OCI-LY7 (cell line): ENCODE measurements at regions not wholly inside any gene's neighbourhood (a gene's known extent, or its start where the extent isn't known, plus 50 kb on each side); places are given as distances from the start of the nearest gene placed in this dataset.

ENCODE experiments used
- BruUV-seq: library from RNA; stranded (reverse); fragments of 400-500 nt; replicated peaks from 2 replicates; lab custom pipeline; 2021; lab: Mats Ljungman, UMichigan
- CTCF ChIA-PET: fragments of 300-600 bp; sonication (Branson Sonifier 250); formaldehyde crosslinking; loops from one replicate; lab custom pipeline; 2022; ENCODE audit warnings: antibody characterized with exemption; ENCODE audit not compliant: unreplicated experiment; lab: Charles Lee
- POLR2A ChIA-PET: fragments of 300-600 bp; sonication (Branson Sonifier 250); formaldehyde crosslinking; loops from one replicate; lab custom pipeline; 2022; ENCODE audit warnings: antibody characterized with exemption; lab: Charles Lee
- DNase-seq: peaks from one replicate; pipeline ENCODE4 v3.0.0-alpha.2; 2015; ENCODE audit warnings: low spot score
- H2AFZ ChIP-seq: fragments of 200-600 bp; sonication (generic), shearing (Covaris generic); 2 replicates; pipeline ENCODE4 v1.6.1; 2014; ENCODE audit warnings: mild to moderate bottlenecking, antibody characterized with exemption, low read length, moderate library complexity
- H3K27ac ChIP-seq: fragments of 200-600 bp; sonication (generic); 2 replicates; pipeline ENCODE4 v1.5.1; 2014; ENCODE audit warnings: mixed run types, low read depth, mild to moderate bottlenecking, moderate library complexity, low read length, inconsistent platforms; ENCODE audit not compliant: poor library complexity, severe bottlenecking
- H3K36me3 ChIP-seq: fragments of 200-600 bp; sonication (generic); 2 replicates; pipeline ENCODE4 v1.6.1; 2014; ENCODE audit warnings: mild to moderate bottlenecking, antibody characterized with exemption, low read length, moderate library complexity, mixed read lengths; ENCODE audit not compliant: insufficient read depth
- H3K4me1 ChIP-seq: fragments of 200-600 bp; sonication (generic); 2 replicates; pipeline ENCODE4 v1.5.1; 2014; ENCODE audit warnings: mild to moderate bottlenecking, low read length; ENCODE audit not compliant: insufficient read depth, poor library complexity, severe bottlenecking
- H3K4me2 ChIP-seq: fragments of 200-600 bp; sonication (generic); 2 replicates; pipeline ENCODE4 v1.6.1; 2014; ENCODE audit warnings: mild to moderate bottlenecking, low read length
- H3K4me3 ChIP-seq: fragments of 200-600 bp; sonication (generic); 2 replicates; pipeline ENCODE4 v1.5.1; 2014; ENCODE audit warnings: mild to moderate bottlenecking, low read depth, low read length; ENCODE audit not compliant: poor library complexity, severe bottlenecking
- H3K79me2 ChIP-seq: fragments of 200-600 bp; sonication (generic); 2 replicates; pipeline ENCODE4 v1.6.1; 2016; ENCODE audit warnings: low read depth, mild to moderate bottlenecking, low read length, moderate library complexity, mixed read lengths; ENCODE audit not compliant: insufficient read depth
- H3K9me2 ChIP-seq: fragments of 200-600 bp; sonication (generic); 2 replicates; pipeline ENCODE4 v1.6.1; 2016; ENCODE audit warnings: mild to moderate bottlenecking, low read length, mixed read lengths; ENCODE audit not compliant: insufficient read depth
- H3K9me3 ChIP-seq: fragments of 200-600 bp; sonication (generic); 2 replicates; pipeline ENCODE4 v1.6.1; 2014; ENCODE audit warnings: mild to moderate bottlenecking, mixed run types, low read length, mixed read lengths
- H4K20me1 ChIP-seq: fragments of 200-600 bp; sonication (generic); 2 replicates; pipeline ENCODE4 v1.6.1; 2014; ENCODE audit warnings: mild to moderate bottlenecking, antibody characterized with exemption, low read length, moderate library complexity, mixed read lengths; ENCODE audit not compliant: insufficient read depth
- EZH2phosphoT487 ChIP-seq: fragments of 200-600 bp; sonication (generic); IDR thresholded peaks from 2 replicates; pipeline ENCODE4 v1.6.1; 2018; ENCODE audit warnings: low read depth, borderline replicate concordance, mild to moderate bottlenecking, mixed run types, antibody characterized with exemption, low read length, moderate library complexity, mixed read lengths
- intact Hi-C: fragments of 100-400 bp; cut with micrococcal nuclease; formaldehyde crosslinking; loops from one replicate; pipeline ENCODE4 v1.10.0; 2022; ENCODE audit not compliant: unreplicated experiment
- TF ChIP-seq, protein P1 (sequence below): fragments of 200-600 bp; sonication (generic); conservative IDR thresholded peaks from 2 replicates; pipeline ENCODE4 v1.5.1; 2014; ENCODE audit warnings: mild to moderate bottlenecking, antibody characterized with exemption, low read length, moderate library complexity, mixed read lengths

- Histone ChIP-seq H3K36me3 (no peaks in the 10 kb centered on the region), H3K27ac (no peak overlapping the region), H3K9me3 (no peaks in the 10 kb centered on the region), H3K4me2 (no peak overlapping the region), H3K79me2 (no peaks in the 10 kb centered on the region), H3K9me2 (no peaks in the 10 kb centered on the region), H3K4me1 (no peaks in the 10 kb centered on the region), H4K20me1 (no peaks in the 10 kb centered on the region), H3K4me3 (no peak overlapping the region), H2AFZ (no peak overlapping the region)
- no TSS peak for BruUV-seq
- no peak for DNase-seq
- TF ChIP-seq, protein P1, sequence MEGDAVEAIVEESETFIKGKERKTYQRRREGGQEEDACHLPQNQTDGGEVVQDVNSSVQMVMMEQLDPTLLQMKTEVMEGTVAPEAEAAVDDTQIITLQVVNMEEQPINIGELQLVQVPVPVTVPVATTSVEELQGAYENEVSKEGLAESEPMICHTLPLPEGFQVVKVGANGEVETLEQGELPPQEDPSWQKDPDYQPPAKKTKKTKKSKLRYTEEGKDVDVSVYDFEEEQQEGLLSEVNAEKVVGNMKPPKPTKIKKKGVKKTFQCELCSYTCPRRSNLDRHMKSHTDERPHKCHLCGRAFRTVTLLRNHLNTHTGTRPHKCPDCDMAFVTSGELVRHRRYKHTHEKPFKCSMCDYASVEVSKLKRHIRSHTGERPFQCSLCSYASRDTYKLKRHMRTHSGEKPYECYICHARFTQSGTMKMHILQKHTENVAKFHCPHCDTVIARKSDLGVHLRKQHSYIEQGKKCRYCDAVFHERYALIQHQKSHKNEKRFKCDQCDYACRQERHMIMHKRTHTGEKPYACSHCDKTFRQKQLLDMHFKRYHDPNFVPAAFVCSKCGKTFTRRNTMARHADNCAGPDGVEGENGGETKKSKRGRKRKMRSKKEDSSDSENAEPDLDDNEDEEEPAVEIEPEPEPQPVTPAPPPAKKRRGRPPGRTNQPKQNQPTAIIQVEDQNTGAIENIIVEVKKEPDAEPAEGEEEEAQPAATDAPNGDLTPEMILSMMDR: no peak
- TF ChIP-seq EZH2phosphoT487: no peak
- ChIA-PET CTCF (no interaction called here), POLR2A (interaction anchor here (0.6 kb wide), 1 partner anchor 937 kb away, joined by 5 read pairs; no protein-coding TSS in a partner anchor)
- intact Hi-C loops: no loop called here
Observed at GRCh38 chr15:95922431-95922830, 408.1 kb upstream of the NR2F2 start.

GRCh38 chr15:95923792-95924191 lies 406.7 kb upstream of the NR2F2 start:
- intact Hi-C loops: no loop called here
- H3K36me3 ChIP-seq: no peaks in the 10 kb centered on the region
- H3K9me2 ChIP-seq: no peaks in the 10 kb centered on the region
- TF ChIP-seq EZH2phosphoT487: no peak
- TF ChIP-seq, protein P1: no peak
- H3K9me3 ChIP-seq: no peaks in the 10 kb centered on the region
- ChIA-PET CTCF (no interaction called here), POLR2A (no interaction called here)
- H4K20me1 ChIP-seq: no peaks in the 10 kb centered on the region
- no peaks in the 10 kb centered on the region for H3K79me2 ChIP-seq
- BruUV-seq: no TSS peak
- H3K4me2 ChIP-seq: no peak overlapping the region
- H2AFZ ChIP-seq: no peak overlapping the region
- DNase-seq: no peak
- no peak overlapping the region for H3K4me3 ChIP-seq
- no peak overlapping the region for H3K27ac ChIP-seq
- H3K4me1 ChIP-seq: no peaks in the 10 kb centered on the region

- Histone ChIP-seq H3K4me3 (no peak overlapping the region), H3K9me3 (no peaks in the 10 kb centered on the region), H3K4me1 (no peaks in the 10 kb centered on the region), H3K9me2 (no peaks in the 10 kb centered on the region), H3K27ac (no peak overlapping the region), H3K79me2 (no peaks in the 10 kb centered on the region), H3K4me2 (no peak overlapping the region), H2AFZ (no peak overlapping the region), H3K36me3 (no peaks in the 10 kb centered on the region), H4K20me1 (no peaks in the 10 kb centered on the region)
- CTCF ChIA-PET: no interaction called here
- POLR2A ChIA-PET: interaction anchor here (0.9 kb wide), 1 partner anchor 9 kb away, joined by 3 read pairs; no protein-coding TSS in a partner anchor
- no peak for DNase-seq
- intact Hi-C loops: no loop called here
- BruUV-seq: no TSS peak
- TF ChIP-seq EZH2phosphoT487: no peak
- TF ChIP-seq, protein P1: no peak
Observed at GRCh38 chr15:95928822-95929221, 401.7 kb upstream of the NR2F2 start.
